ENCODE measurements at regions not wholly inside any gene's neighbourhood (a gene's known extent, or its start where the extent isn't known, plus 50 kb on each side); places are given as distances from the start of the nearest gene placed in this dataset.

GRCh38 chr6:148658681-148659430, 88.0 kb upstream of the UST start:
- FAIRE-seq (peak; percentile 29), DNase-seq (no peak)
- Histone ChIP-seq H3K27me3 (ENCODE audit: control insufficient read depth, insufficient read depth, low read length) (no peaks in the 10 kb centered on the region), H3K4me1 (ENCODE audit: control insufficient read depth in 2 of 3, insufficient read depth in 2 of 3, low read depth in 1 of 3, low read length in 3 of 3) (no peaks in the 10 kb centered on the region), H3K9me3 (ENCODE audit: control insufficient read depth in 2 of 3, insufficient read depth in 1 of 3, low read length in 3 of 3) (no peaks in the 10 kb centered on the region), H3K36me3 (ENCODE audit: control insufficient read depth in 2 of 3, insufficient read depth in 3 of 3, low read length in 3 of 3) (no peaks in the 10 kb centered on the region), H3K27ac (ENCODE audit: low read depth in 2 of 2, low read length in 2 of 2) (no peak overlapping the region), H3K4me3 (ENCODE audit: low read length in 3 of 3) (no peak overlapping the region), H3K9ac (ENCODE audit: low read length in 3 of 3) (no peak overlapping the region)
- TF ChIP-seq CTCF (IDR thresholded peaks at IDR 0.05; ENCODE audit: borderline replicate concordance, extremely low read depth, insufficient read depth), result no peak
- intact Hi-C loops (cut with DNase I), result no loop called here

- Histone ChIP-seq H3K9ac (ENCODE audit: low read length in 3 of 3) (no peak overlapping the region), H3K27me3 (ENCODE audit: control insufficient read depth, insufficient read depth, low read length) (no peaks in the 10 kb centered on the region), H3K9me3 (ENCODE audit: control insufficient read depth in 2 of 3, insufficient read depth in 1 of 3, low read length in 3 of 3) (peaks cover 0 to 14% (median 2%) of the 10 kb centered on the region in 3 donors), H3K27ac (ENCODE audit: low read depth in 2 of 2, low read length in 2 of 2) (no peak overlapping the region), H3K36me3 (ENCODE audit: control insufficient read depth in 2 of 3, insufficient read depth in 3 of 3, low read length in 3 of 3) (no peaks in the 10 kb centered on the region), H3K4me3 (ENCODE audit: low read length in 3 of 3) (no peak overlapping the region), H3K4me1 (ENCODE audit: control insufficient read depth in 2 of 3, insufficient read depth in 2 of 3, low read depth in 1 of 3, low read length in 3 of 3) (no peaks in the 10 kb centered on the region)
- no peak for TF ChIP-seq CTCF (IDR thresholded peaks at IDR 0.05; ENCODE audit: borderline replicate concordance, extremely low read depth, insufficient read depth)
- intact Hi-C loops (cut with DNase I), result no loop called here
- no peak for DNase-seq
- no peak for FAIRE-seq
Observed at GRCh38 chr6:148667395-148667794, 79.4 kb upstream of the UST start.

GRCh38 chr6:148671085-148671484, 75.7 kb upstream of the UST start:
- no peaks in the 10 kb centered on the region for H3K27me3 ChIP-seq (ENCODE audit: control insufficient read depth, insufficient read depth, low read length)
- no peak overlapping the region for H3K9ac ChIP-seq (ENCODE audit: low read length in 3 of 3)
- intact Hi-C loops (cut with DNase I), result no loop called here
- no peak for TF ChIP-seq CTCF (IDR thresholded peaks at IDR 0.05; ENCODE audit: borderline replicate concordance, extremely low read depth, insufficient read depth)
- H3K4me1 ChIP-seq (ENCODE audit: control insufficient read depth in 2 of 3, insufficient read depth in 2 of 3, low read depth in 1 of 3, low read length in 3 of 3), result no peaks in the 10 kb centered on the region
- H3K36me3 ChIP-seq (ENCODE audit: control insufficient read depth in 2 of 3, insufficient read depth in 3 of 3, low read length in 3 of 3), result no peaks in the 10 kb centered on the region
- FAIRE-seq (no peak), DNase-seq (no peak)
- no peak overlapping the region for H3K27ac ChIP-seq (ENCODE audit: low read depth in 2 of 2, low read length in 2 of 2)
- peaks cover 0 to 15% (median 2%) of the 10 kb centered on the region in 3 donors for H3K9me3 ChIP-seq (ENCODE audit: control insufficient read depth in 2 of 3, insufficient read depth in 1 of 3, low read length in 3 of 3)
- no peak overlapping the region for H3K4me3 ChIP-seq (ENCODE audit: low read length in 3 of 3)
